ENCODE measurements at regions not wholly inside any gene's neighbourhood (a gene's known extent, or its start where the extent isn't known, plus 50 kb on each side); places are given as distances from the start of the nearest gene placed in this dataset.

- TF ChIP-seq, protein P1, sequence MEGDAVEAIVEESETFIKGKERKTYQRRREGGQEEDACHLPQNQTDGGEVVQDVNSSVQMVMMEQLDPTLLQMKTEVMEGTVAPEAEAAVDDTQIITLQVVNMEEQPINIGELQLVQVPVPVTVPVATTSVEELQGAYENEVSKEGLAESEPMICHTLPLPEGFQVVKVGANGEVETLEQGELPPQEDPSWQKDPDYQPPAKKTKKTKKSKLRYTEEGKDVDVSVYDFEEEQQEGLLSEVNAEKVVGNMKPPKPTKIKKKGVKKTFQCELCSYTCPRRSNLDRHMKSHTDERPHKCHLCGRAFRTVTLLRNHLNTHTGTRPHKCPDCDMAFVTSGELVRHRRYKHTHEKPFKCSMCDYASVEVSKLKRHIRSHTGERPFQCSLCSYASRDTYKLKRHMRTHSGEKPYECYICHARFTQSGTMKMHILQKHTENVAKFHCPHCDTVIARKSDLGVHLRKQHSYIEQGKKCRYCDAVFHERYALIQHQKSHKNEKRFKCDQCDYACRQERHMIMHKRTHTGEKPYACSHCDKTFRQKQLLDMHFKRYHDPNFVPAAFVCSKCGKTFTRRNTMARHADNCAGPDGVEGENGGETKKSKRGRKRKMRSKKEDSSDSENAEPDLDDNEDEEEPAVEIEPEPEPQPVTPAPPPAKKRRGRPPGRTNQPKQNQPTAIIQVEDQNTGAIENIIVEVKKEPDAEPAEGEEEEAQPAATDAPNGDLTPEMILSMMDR (conservative IDR thresholded peaks at IDR 0.05; ENCODE audit: low read length), result no peak
- TF ChIP-seq EZH2phosphoT487 (IDR thresholded peaks at IDR 0.05; ENCODE audit: borderline replicate concordance, low read depth, low read length), result no peak
Observed at GRCh38 chr9:88821033-88821745, 170.1 kb upstream of the S1PR3 start.

Data from OCI-LY7 (cell line).